ENCODE measurements at regions not wholly inside any gene's neighbourhood (a gene's known extent, or its start where the extent isn't known, plus 50 kb on each side); places are given as distances from the start of the nearest gene placed in this dataset.
"Not testable (repeated sequence)": the region's sequence is repeated elsewhere in the genome, so short reads cannot be mapped to it uniquely, and the experiment has no call there.

DNA sequence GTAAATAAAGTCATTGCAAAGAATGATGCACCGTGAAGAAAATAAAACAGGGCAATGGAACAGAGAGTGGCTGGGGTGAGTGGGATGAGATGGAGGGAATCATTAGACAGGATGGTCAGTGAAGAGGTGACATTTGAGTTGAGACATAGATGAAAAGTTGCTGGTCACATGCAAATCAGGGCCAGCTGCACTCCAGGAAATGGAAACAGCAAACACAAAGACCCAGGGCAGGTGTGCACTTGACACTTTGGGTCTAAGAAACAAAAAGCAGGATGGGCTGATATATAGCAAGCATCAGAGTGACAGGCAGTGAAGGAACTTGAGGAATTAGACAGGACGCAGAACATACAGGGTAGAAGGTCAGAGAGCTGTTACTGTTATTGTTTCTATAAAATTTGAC, 171.5 kb upstream of the RIPOR2 start:
- peak; percentile 85 for FAIRE-seq
- no peak for DNase-seq (ENCODE audit: extremely low spot score, insufficient read length, low read depth)

DNA sequence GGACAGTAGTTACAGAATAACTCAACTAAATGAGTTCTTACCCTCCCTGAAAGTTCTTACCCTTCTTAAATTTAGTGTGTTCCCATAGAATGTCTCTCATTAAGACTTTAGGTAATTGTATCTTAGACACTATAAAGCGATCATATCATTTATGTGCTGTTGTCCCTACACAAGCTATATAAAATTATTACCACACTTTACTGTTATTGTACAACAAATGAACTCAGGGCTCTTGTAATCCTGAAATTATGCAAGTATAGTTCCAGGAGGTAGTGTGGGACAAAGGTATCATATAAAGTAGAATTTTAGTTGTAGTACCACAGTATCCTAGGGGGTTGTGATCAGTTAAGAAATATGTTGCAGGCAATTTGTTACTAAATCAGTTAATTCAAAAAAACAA, 167.4 kb upstream of the CARMIL1 start:
- DNase-seq (ENCODE audit: extremely low spot score, insufficient read length, low read depth) (no peak), FAIRE-seq (no peak)

DNA sequence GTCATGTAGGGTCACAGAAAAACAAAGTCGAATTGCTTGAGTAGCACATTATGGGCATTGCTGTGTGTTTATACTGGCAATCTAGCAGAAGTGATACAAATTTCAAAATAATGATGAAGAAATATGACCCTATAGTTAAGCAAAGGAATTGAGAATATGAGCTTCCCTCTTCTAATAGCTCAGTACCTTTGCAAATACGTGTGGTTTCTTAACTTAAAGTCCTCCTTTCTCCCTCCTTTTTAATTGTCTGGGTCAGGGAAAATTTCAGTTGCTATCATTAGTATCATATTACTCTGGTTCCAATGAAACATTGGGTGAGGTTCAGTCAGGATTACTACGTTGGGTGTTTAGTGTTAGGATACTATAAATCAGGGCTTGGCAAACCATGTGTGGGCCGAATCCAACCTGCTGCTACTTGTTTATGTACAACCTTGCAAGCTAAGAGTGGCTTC, 166.8 kb upstream of the CARMIL1 start:
- FAIRE-seq (no peak), DNase-seq (ENCODE audit: extremely low spot score, insufficient read length, low read depth) (no peak)

DNA sequence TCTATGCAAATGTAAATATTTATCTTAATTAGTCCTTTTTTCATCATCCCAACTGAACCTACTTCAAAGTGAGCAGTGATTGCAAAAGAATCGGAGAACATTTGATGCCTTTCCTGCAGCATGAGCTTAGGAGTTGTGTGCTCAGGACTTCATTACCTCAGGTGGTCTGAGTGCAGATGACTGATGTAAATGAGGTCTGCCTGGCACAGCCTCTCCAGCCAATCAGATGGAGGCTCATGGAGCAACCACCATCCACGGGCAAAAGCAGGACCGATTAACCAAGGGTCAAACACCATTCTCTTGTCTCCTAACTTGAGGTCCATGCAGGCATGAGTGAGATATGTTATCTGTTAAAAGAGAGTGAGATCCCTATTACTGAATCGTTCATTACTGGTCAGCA, 165.7 kb upstream of the CARMIL1 start:
- FAIRE-seq = no peak
- no peak for DNase-seq (ENCODE audit: extremely low spot score, insufficient read length, low read depth)

DNA sequence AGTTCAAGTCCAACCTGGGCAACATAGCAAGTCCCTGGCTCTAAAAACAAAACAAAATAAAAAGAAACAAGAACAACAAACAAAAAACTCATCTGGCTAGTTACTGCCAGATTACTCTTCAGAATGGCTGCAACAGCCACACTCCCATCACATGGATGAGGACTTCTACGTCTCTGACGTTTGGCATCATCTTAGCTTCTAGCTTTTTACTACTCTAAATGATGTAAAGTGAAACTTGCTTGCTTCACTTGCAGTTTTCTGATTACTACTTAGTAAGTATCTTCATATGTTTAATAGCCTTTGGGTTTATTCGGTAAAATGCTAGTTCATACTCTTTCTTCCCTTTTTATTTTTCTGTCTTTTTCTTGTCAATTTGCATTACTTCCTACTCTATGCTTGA, 161.1 kb upstream of the CARMIL1 start:
- DNase-seq (ENCODE audit: extremely low spot score, insufficient read length, low read depth) (no peak), FAIRE-seq (no peak)

DNA sequence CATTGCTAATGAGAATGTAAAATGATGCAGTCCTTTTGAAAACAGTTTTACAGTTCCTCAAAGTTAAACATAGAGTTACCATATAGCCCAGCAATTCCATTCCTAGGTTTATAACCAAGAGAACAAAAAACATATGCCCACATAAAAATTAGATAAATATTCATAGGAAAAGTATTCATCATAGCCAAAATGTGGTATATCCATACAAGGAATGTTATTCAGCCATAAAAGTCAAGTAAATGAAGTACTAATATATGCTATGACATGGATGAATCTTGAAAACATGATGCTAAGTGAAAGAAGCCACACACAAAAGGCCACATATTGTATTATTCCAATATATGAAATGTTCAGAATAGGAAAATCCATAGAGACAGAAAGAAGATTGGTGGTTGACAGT, 158.0 kb upstream of the CARMIL1 start:
- DNase-seq (ENCODE audit: extremely low spot score, insufficient read length, low read depth) (no peak), FAIRE-seq (no peak)

DNA sequence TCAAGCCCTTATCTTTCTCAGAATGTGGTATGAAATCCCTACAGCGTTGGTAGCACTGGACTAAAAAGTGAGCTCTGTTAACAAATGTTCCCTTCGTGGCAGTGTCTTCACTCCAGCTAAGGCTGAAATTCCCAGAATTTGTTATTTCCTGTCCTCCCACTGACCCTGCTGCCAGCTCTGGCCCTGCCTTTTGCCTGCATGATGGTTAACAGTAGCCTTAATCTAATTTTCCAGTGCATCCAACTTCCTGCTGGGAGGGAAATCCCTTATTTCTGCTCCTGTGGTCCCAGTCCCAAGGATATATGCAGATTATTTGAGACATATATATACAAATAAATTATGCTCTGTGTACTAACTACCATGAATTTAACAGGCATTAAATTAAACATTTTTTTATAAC, 157.2 kb upstream of the CARMIL1 start:
- no peak for DNase-seq (ENCODE audit: extremely low spot score, insufficient read length, low read depth)
- FAIRE-seq = no peak

DNA sequence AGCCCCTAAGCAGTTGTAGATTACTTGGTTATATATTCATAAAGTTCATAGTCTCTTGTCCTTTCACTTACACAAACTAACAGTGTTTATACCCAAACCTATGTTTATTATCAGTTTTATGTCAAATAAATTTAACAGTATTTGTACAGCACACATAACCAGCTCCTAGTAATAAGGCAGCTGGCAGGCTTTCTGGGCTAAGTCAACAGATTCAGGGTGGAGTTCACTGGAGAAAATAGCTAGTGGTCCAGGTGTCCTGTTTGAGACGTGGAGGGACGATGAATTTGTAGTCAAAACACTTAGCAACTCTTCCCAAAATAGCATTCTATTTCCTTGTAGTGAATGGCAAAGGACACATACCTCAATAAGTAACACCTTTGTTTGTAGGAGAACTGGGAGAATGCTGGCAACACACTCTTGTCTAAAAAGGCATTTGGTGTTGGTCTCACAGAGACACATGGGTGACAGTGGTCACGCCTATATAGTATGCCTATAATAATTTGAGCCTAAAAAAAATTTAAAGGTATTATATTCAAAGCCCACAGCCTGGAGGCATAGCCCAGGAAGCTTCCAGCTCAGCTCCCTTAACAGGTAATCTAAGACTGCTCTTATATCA, 156.4 kb upstream of the CARMIL1 start:
- DNase-seq (ENCODE audit: extremely low spot score, insufficient read length, low read depth) (no peak), FAIRE-seq (no peak)

DNA sequence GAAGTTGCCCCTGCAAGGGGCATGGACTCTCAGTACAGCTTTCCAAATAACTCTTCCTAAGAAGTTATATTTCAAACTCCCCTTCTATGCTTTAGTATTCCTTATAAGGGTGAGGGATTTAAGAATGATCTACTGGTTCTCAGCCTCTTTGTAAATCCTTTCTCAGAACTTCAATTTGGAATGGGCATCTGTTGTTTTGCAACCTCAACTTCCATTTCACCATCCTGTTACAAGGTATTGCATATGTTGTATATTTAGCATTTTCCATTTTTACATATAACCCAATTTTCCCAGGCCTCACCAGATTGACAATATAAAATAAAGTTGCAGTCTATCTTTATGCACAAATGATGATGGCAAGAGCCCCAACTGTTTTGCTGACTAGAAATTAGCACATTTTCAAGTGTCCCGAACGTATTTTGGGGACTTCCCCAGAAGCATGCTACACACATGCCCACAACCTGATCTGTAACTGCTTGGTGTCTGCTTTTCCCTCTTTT, 154.9 kb upstream of the CARMIL1 start:
- no peak for FAIRE-seq
- DNase-seq (ENCODE audit: extremely low spot score, insufficient read length, low read depth) = no peak

DNA sequence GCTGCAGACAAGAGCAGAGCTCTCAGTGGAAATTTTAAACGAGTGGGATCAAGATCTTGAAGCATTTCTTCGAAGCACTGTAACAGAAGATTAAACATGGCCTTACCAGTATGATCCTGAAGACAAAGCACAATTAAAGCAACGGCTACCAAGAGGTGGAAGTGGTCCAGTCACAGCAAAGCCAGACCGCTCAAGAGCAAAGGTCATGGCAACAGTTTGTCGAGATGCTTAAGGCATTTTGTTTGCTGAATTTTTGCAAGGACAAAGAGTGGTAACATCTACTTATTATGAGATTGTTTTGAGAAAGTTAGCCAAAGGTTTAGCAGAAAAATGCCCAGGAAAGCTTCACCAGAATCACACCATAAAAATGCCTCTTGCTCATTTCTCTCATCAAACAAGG, 153.4 kb upstream of the CARMIL1 start:
- DNase-seq (ENCODE audit: extremely low spot score, insufficient read length, low read depth) (no peak), FAIRE-seq (no peak)

DNA sequence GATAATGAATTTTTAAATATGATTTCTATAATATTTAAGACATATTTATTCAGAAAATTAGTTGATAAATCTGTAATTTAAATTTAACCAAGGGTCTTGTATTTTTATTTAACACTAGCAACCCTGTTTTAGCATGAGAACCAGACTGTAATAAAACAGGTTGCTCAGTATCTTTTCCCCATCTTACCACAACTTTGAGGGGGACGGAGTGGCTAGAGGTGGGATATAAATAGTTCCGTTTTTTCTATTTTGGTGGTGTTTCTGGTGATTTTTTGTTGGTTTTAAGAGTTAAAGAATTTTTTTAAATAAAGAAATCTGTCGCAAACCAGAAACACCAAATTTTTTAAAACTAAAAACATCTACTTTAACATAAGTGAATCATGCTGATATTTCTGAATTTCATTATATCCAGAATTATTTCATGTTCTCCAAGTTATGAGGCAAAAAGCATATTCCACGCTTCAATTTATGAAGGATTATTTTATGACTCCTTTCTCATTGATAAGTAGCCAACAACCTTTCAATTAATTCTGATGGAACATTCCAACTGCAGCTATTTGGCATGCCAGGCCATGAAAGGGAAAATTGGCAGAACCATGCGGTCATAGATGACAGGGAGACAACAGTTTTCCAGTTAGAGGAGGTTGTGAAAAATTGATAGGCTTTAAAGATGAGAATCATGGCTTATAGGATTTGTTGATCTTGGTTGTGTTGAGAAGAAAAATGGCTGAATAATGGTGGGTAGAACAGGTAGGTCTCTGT, 151.9 kb upstream of the CARMIL1 start:
- FAIRE-seq (no peak), DNase-seq (ENCODE audit: extremely low spot score, insufficient read length, low read depth) (no peak)

DNA sequence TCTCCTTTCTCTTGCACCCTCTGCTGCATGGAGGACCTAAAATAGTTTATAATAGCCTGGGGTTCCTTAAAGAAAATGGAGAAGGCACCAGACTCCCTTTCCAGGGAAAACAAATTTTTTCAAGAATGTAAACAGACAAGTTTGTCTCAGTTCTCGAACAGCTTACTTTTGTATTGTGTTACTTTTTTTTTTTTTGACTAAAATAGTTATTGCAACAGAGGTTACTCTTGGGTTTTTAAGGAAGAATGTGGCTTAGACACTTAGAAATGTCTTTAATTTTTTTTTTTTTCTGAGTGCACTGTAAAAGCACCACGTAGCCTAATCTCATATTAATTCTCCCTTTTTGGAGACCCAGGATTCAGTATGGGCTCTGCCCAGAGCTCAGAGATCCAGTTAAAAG, 148.7 kb upstream of the CARMIL1 start:
- FAIRE-seq (no peak), DNase-seq (ENCODE audit: extremely low spot score, insufficient read length, low read depth) (no peak)

DNA sequence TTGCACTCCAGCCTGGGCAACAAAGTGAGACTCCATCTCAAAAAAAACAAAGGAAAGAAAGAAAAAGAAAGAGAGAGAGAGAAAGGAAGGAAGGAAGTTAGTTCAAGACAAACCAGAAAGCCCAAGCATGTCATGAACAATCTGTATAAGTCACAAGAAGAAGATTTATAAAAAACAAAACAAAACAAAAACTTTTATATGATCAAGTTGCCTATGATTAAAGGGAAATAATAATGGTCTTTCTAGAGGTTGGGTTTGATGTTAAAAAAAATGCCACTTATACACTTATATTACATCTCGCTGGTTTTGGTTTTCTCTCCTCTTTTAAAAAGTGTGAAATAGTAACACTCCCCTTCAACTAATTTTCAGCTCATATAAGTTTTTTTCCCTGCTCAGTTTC, 146.2 kb upstream of the CARMIL1 start:
- no peak for DNase-seq (ENCODE audit: extremely low spot score, insufficient read length, low read depth)
- no peak for FAIRE-seq

DNA sequence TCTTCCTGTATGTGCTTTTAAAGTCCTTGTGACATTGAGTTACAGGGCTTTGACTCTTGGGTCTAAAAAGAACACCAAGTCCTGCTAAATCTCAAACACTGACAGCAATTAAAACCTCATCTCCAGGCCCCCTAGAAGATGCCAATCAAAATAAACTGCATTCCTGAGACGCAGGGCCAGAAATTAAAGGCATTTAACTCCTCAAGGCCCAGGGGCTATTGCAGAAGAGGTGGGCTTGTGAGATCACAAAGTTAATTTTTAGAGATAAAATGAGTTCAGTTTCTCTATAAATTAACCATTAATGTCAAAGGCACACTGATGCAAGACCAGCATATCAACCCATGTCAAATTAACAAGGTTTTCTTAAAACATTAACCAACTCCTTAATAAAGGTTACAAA, 145.6 kb upstream of the CARMIL1 start:
- no peak for FAIRE-seq
- no peak for DNase-seq (ENCODE audit: extremely low spot score, insufficient read length, low read depth)

DNA sequence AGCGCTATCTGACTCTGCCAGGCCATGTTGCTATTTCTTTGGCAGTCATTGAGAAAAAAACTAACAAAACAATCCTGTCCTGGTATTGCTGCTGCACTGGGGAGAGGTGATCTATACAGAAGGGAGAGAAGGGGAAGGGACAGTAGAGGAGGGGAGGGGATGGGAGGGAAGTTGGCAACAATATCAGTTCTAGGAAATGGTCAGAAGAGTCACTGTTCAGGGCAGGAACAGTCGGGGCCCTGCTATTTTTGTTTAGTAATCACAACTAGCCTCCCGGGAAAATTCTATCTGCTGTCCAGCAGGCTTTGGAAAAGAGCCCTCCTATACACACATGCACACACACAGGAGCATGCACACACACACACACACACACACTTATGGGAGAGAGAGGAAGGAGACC, 142.3 kb upstream of the CARMIL1 start:
- FAIRE-seq (peak; percentile 55), DNase-seq (ENCODE audit: extremely low spot score, insufficient read length, low read depth) (no peak)

DNA sequence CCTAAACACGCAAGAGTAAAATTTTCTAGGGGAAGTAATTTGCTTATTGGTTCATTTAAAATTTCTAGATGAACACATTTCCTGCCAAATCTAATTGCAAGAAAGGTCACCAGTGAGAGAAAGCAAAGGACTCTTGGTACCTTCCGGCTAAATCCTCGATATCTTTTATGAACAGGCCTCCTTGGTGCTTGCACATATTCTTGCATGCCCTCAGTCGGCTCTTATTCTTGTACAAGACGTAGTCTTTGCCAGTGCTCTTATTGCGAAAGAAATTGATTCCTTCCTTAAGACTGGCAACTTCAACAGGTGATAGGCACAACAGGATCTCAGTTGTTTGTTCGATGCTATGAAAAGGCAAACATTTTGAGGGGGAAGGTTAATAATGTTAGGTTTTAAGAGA, 141.7 kb upstream of the CARMIL1 start:
- DNase-seq (ENCODE audit: extremely low spot score, insufficient read length, low read depth) = no peak
- FAIRE-seq = no peak

DNA sequence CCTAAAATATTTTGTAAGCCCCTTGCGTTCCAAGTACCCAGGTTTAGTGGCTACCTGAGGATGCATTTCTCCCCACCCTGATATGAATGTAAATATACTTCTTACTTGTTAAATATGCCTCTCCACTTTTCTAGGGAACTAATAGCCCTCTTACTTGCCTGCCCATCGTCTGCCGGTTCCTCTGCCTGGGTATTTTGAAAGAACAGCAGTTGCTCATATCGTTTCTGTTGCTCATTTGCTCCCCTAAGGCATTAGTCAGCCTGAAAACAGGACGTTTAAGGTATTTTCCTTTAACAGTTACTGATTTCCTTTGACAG, 141.3 kb upstream of the CARMIL1 start:
- DNase-seq (ENCODE audit: extremely low spot score, insufficient read length, low read depth) (no peak), FAIRE-seq (no peak)

DNA sequence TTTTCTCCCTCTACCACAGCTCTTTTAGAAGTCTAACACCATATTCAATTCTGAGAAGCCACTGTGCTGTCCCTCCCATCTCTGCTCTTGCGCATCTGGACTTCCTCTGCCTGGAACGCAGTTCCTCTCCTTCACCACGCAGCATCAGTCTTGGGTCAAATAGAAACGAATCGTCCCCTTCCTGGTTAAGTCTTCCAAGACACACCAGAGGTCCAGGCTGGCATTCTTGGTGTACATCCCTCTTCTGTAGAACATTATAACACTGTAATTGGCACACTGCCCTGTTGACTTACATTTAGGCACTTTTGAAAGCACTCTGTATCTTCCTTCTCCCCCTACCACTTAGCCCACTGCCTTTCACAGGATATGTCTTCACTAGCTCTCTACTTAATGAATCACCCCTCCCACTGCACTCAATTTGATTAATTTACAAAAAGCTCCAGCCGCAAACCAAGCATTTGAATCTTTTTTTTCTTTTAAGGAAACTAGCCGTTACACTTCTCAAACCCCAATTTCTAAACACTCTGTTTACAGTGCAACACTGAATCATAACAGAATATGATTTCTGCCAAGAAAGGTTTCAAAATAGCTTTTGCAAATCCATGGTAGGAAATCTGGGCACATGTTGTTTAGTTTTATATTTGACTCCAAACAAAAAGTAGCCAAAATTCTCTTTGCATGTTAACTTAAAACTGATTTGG, 140.8 kb upstream of the CARMIL1 start:
- peak; percentile 96 for FAIRE-seq
- DNase-seq (ENCODE audit: extremely low spot score, insufficient read length, low read depth) = peak; percentile 44

DNA sequence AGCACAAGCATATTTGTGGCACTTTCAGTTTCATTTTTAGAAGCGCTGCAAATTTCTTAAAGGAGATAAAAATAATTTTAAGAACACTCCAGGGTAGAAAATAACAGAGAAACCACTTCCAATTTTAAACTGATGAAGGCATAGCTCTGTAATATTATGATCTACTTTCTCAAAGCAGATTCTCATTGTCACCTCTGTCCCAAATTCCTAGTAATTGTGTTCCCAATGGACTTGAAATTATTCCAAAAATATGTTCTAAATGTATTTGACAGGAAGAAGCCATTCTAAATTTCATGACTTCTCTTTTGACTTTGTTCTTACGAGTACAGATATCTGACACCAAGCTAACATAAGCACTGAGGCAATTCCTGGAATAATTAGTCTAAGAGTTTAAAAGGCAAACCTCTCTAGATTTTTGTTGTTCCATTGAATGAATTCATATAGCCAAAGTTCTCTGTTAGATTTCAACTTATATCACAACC, 140.2 kb upstream of the CARMIL1 start:
- FAIRE-seq (no peak), DNase-seq (ENCODE audit: extremely low spot score, insufficient read length, low read depth) (no peak)

DNA sequence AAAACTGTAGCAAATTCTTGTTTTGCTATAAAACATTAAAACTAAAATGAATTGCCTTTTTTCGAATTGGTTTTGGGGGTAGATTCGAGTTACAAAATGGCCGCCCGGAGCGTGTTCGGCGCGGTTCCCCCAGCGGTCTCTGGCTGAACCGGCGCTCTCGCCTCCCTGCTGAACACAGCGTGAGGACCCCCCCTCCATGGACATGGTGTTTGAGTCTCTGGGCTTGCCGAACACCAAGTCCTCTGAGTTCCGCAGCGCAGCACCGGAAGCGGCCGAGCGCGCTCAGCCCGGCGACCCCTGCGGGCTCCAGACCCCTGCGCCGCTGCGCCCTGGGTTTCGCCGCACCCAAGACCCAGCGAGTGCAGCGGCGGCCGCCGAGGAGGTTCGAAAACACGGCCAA, 139.6 kb upstream of the CARMIL1 start:
- not testable (repeated sequence) for FAIRE-seq; DNase-seq (ENCODE audit: extremely low spot score, insufficient read length, low read depth)

DNA sequence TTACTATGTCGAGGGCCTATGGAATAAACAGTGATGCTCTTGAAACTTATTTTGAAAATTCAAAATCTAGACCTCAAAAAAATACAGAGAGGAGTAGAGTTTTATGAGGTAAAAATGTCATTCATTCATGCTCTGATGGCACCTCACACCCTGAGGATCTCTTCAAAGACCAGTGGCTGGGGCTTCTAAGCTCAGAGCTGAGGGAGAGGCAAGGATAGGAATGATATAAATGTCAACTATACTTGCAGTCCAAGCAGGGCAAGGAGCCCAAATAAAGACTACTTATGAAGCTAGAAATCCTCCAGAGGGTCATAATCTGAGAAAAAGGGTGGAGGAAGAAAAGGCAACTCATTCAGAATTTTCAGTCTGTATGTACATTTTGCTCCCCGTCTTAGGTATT, 136.7 kb upstream of the CARMIL1 start:
- FAIRE-seq = no peak
- no peak for DNase-seq (ENCODE audit: extremely low spot score, insufficient read length, low read depth)

Measured in GM18507 (cell line).